Esophagus muscularis mucosa (tissue), 3 donors: ENCODE measurements at regions not wholly inside any gene's neighbourhood (a gene's known extent, or its start where the extent isn't known, plus 50 kb on each side); places are given as distances from the start of the nearest gene placed in this dataset.

Source experiments
- CTCF ChIP-seq, 3 experiments: fragments of 200-600 bp in 2 of 3; fragments of 450-650 bp in 1 of 3; sonication (generic) in 2 of 3; IDR thresholded peaks; one replicate each; pipeline ENCODE4 v1.5.1; 2017 to 2019; ENCODE audit warnings: antibody characterized with exemption in 3 of 3, mild to moderate bottlenecking in 2 of 3, moderate library complexity in 1 of 3
- EP300 ChIP-seq: sonication (generic); formaldehyde crosslinking; IDR thresholded peaks from one replicate; pipeline ENCODE4 v1.6.1; 2017; ENCODE audit warnings: antibody characterized with exemption

- no peak for TF ChIP-seq EP300
- no peak for TF ChIP-seq CTCF (IDR thresholded peaks at IDR 0.05)
Observed at GRCh38 chr2:36255863-36256262, 99.7 kb upstream of the CRIM1 start.
